Trophoblast cell (in vitro differentiated cells and primary cell): ENCODE measurements at regions not wholly inside any gene's neighbourhood (a gene's known extent, or its start where the extent isn't known, plus 50 kb on each side); places are given as distances from the start of the nearest gene placed in this dataset.

Experiments used
- DNase-seq, 2 donors: peaks; one replicate each; pipeline ENCODE4 v3.0.0-alpha.2; 2016
- H2AFZ ChIP-seq: 2 replicates; pipeline ENCODE4 v1.6.1; 2013; ENCODE audit warnings: low read length, moderate library complexity, mild to moderate bottlenecking; ENCODE audit not compliant: insufficient read depth, poor library complexity
- H2AK5ac ChIP-seq: 2 replicates; pipeline ENCODE4 v1.6.1; 2013; ENCODE audit warnings: mild to moderate bottlenecking, low read length
- H2BK120ac ChIP-seq: 2 replicates; pipeline ENCODE4 v1.6.1; 2013; ENCODE audit warnings: low read length, mild to moderate bottlenecking, moderate library complexity; ENCODE audit not compliant: insufficient read depth, poor library complexity
- H2BK12ac ChIP-seq: 2 replicates; pipeline ENCODE4 v1.6.1; 2013; ENCODE audit warnings: mild to moderate bottlenecking, low read length, moderate library complexity
- H2BK5ac ChIP-seq: 2 replicates; pipeline ENCODE4 v1.6.1; 2013; ENCODE audit warnings: low read length, low read depth, moderate library complexity, mild to moderate bottlenecking; ENCODE audit not compliant: poor library complexity
- H3K14ac ChIP-seq: 2 replicates; pipeline ENCODE4 v1.6.1; 2013; ENCODE audit warnings: mild to moderate bottlenecking, low read length
- H3K18ac ChIP-seq: 2 replicates; pipeline ENCODE4 v1.6.1; 2013; ENCODE audit warnings: mild to moderate bottlenecking, low read length
- H3K23ac ChIP-seq: 2 replicates; pipeline ENCODE4 v1.6.1; 2013; ENCODE audit warnings: low read length
- H3K27ac ChIP-seq: 2 replicates; pipeline ENCODE4 v1.5.1; 2013; ENCODE audit warnings: low read depth, mild to moderate bottlenecking, inconsistent platforms, low read length, moderate library complexity
- H3K27me3 ChIP-seq: 2 replicates; pipeline ENCODE4 v1.6.1; 2013; ENCODE audit warnings: inconsistent platforms, mild to moderate bottlenecking, low read length, moderate library complexity; ENCODE audit not compliant: insufficient read depth
- H3K36me3 ChIP-seq, 2 experiments: 1 replicate in 1 of 2; 2 replicates in 1 of 2; pipeline ENCODE4 v1.6.1; 2013; ENCODE audit warnings: low read length in 2 of 2, mild to moderate bottlenecking in 2 of 2, moderate library complexity in 1 of 2; ENCODE audit not compliant: insufficient read depth in 2 of 2, control insufficient read depth in 1 of 2
- H3K4ac ChIP-seq: 2 replicates; pipeline ENCODE4 v1.6.1; 2013; ENCODE audit warnings: low read depth, mild to moderate bottlenecking, low read length, moderate library complexity
- H3K4me1 ChIP-seq, 2 experiments: 1 replicate in 1 of 2; 2 replicates in 1 of 2; pipeline ENCODE4 v1.6.1; 2013; ENCODE audit warnings: low read length in 2 of 2, mild to moderate bottlenecking in 2 of 2, moderate library complexity in 1 of 2; ENCODE audit not compliant: insufficient read depth in 2 of 2, control insufficient read depth in 1 of 2
- H3K4me2 ChIP-seq: 2 replicates; pipeline ENCODE4 v1.6.1; 2013; ENCODE audit warnings: inconsistent platforms, mild to moderate bottlenecking, low read length, moderate library complexity
- H3K4me3 ChIP-seq: 2 replicates; pipeline ENCODE4 v1.5.1; 2013; ENCODE audit warnings: mild to moderate bottlenecking, low read depth, low read length, inconsistent platforms
- H3K79me1 ChIP-seq: one replicate; pipeline ENCODE4 v1.6.1; 2013; ENCODE audit warnings: low read length
- H3K79me2 ChIP-seq: 2 replicates; pipeline ENCODE4 v1.6.1; 2013; ENCODE audit warnings: low read length, mild to moderate bottlenecking; ENCODE audit not compliant: control insufficient read depth, insufficient read depth, poor library complexity
- H3K9ac ChIP-seq: 2 replicates; pipeline ENCODE4 v1.6.1; 2013; ENCODE audit warnings: mild to moderate bottlenecking, low read length
- H3K9me3 ChIP-seq: 2 replicates; pipeline ENCODE4 v1.6.1; 2013; ENCODE audit warnings: low read depth, mild to moderate bottlenecking, control low read depth, inconsistent platforms, low read length; ENCODE audit not compliant: insufficient read depth
- H4K12ac ChIP-seq: 2 replicates; pipeline ENCODE4 v1.6.1; 2013; ENCODE audit warnings: low read depth, mild to moderate bottlenecking, low read length, moderate library complexity
- H4K8ac ChIP-seq: 2 replicates; pipeline ENCODE4 v1.6.1; 2013; ENCODE audit warnings: low read depth, mild to moderate bottlenecking, low read length, moderate library complexity
- H4K91ac ChIP-seq: one replicate; pipeline ENCODE4 v1.6.1; 2013; ENCODE audit warnings: low read depth, mild to moderate bottlenecking, low read length, moderate library complexity
- WGBS: extraction: QIAGEN DNeasy Blood & Tissue Kit; methylation state at CpG from one replicate; pipeline ENCODE4 v1.1.7; 2013; ENCODE audit warnings: missing lambda C conversion rate; ENCODE audit not compliant: insufficient read length, insufficient coverage; ENCODE audit errors: extremely low coverage; 5-methylcytosine and 5-hydroxymethylcytosine counted together

DNA sequence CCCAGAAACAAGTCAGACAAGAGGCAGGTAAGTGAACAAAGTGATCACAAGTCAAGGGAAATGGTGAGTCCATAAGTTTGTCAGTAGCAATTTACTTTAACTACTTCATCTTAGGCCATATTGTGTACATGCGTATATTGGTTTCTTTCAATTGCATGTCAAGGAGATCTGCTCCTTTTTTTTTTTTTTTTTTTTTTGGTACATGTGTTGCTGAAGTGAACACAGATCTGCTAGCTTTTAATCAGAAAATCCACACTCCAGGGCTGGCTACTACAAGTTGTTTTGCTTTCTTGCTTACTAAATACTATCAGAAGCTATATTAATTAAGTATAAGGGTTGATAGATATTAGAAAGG is 985.1 kb downstream of the TSN start:
- Histone ChIP-seq H3K27me3 (no peaks in the 10 kb centered on the region), H3K18ac (no peak overlapping the region), H3K79me1 (no peaks in the 10 kb centered on the region), H3K14ac (no peak overlapping the region), H2AK5ac (no peak overlapping the region), H3K4me3 (no peak overlapping the region), H3K4me1 (no peaks in the 10 kb centered on the region), H3K79me2 (no peaks in the 10 kb centered on the region), H4K8ac (no peak overlapping the region), H2BK120ac (no peak overlapping the region), H4K91ac (no peak overlapping the region), H3K9me3 (no peaks in the 10 kb centered on the region), H3K4ac (no peak overlapping the region), H2BK12ac (no peak overlapping the region), H3K36me3 (no peaks in the 10 kb centered on the region), H3K23ac (no peak overlapping the region), H2AFZ (no peak overlapping the region), H3K4me2 (no peak overlapping the region), H3K9ac (no peak overlapping the region), H4K12ac (no peak overlapping the region), H2BK5ac (no peak overlapping the region), H3K27ac (no peak overlapping the region)
- WGBS: no CpG with 5 or more reads among the region's 1 CpG
- no peak for DNase-seq

DNA sequence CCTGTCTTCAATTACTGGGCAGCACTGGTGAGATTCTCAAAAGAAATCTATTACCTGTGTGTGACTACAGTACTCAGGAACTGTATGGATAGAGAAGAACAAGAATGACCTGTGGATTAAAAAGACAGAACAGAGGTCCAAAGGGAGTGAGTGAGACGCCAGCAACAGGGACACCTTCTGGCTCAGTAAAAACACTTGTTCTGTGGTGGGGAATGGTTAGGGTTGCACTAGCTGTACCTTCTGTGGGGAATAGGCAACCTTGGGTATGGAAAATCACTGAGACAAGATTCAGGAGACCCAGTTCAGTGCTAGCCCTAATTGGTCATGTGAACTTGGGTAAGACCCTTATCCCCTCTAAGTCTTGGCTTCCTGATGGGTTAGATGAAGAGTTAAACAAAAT is 986.0 kb downstream of the TSN start:
- Histone ChIP-seq H3K4me1 (no peaks in the 10 kb centered on the region), H2BK5ac (no peak overlapping the region), H3K4me2 (no peak overlapping the region), H2BK120ac (no peak overlapping the region), H4K91ac (no peak overlapping the region), H3K27ac (no peak overlapping the region), H3K79me2 (no peaks in the 10 kb centered on the region), H4K12ac (no peak overlapping the region), H3K79me1 (no peaks in the 10 kb centered on the region), H2AK5ac (no peak overlapping the region), H3K9me3 (no peaks in the 10 kb centered on the region), H3K14ac (no peak overlapping the region), H3K36me3 (no peaks in the 10 kb centered on the region), H3K27me3 (no peaks in the 10 kb centered on the region), H3K4ac (no peak overlapping the region), H3K23ac (no peak overlapping the region), H2AFZ (no peak overlapping the region), H4K8ac (no peak overlapping the region), H3K18ac (no peak overlapping the region), H3K9ac (no peak overlapping the region), H3K4me3 (no peak overlapping the region), H2BK12ac (no peak overlapping the region)
- WGBS: no CpG with 5 or more reads among the region's 1 CpG
- no peak for DNase-seq

DNA sequence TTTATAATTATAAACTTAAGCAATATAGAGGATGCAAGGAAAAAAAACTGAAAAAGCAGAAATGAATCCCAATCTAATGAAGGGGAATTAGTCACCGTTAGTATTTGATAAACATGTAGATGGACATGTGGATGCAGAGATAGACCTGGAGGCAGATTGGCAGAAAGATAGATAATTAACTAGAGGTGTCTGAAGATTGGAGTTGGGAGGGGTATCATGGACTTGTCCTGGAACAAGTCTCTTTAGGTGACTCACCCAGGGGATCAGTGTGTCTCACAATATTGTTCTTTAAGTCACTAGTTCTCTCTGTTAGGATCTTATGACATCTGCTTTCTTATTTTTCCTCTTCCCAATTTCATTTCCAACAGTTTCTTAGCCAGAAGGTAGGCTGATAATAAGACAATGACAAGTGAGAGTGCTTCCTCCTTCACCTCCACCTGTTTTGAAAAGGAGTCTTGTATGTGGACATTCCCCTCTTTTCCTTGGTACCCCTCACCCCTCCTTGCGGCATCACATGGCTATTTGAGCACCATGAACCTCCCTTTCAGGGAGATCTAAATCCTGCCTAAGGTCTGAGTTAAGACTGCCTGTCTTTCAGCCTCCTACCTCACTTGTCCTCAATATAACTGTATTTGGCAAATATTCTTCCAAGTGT is 987.7 kb downstream of the TSN start:
- no peak overlapping the region for H4K8ac ChIP-seq
- H3K9ac ChIP-seq: no peak overlapping the region
- H2BK120ac ChIP-seq: no peak overlapping the region
- no peak overlapping the region for H3K4ac ChIP-seq
- no peak overlapping the region for H2AK5ac ChIP-seq
- no peaks in the 10 kb centered on the region for H3K27me3 ChIP-seq
- H3K9me3 ChIP-seq: no peaks in the 10 kb centered on the region
- H2BK12ac ChIP-seq: no peak overlapping the region
- no peaks in the 10 kb centered on the region for H3K4me1 ChIP-seq
- H3K79me1 ChIP-seq: no peaks in the 10 kb centered on the region
- no peak for DNase-seq
- no peak overlapping the region for H3K27ac ChIP-seq
- H3K36me3 ChIP-seq: no peaks in the 10 kb centered on the region
- H4K12ac ChIP-seq: no peak overlapping the region
- no peak overlapping the region for H4K91ac ChIP-seq
- no peaks in the 10 kb centered on the region for H3K79me2 ChIP-seq
- no peak overlapping the region for H3K18ac ChIP-seq
- no peak overlapping the region for H3K4me2 ChIP-seq
- H2AFZ ChIP-seq: no peak overlapping the region
- no peak overlapping the region for H3K4me3 ChIP-seq
- WGBS: no CpG with 5 or more reads among the region's 2 CpGs
- no peak overlapping the region for H2BK5ac ChIP-seq
- no peak overlapping the region for H3K14ac ChIP-seq
- no peak overlapping the region for H3K23ac ChIP-seq

- no peak overlapping the region for H3K23ac ChIP-seq
Measured at GRCh38 chr2:122745603-122746002, 990.2 kb downstream of the TSN start.

More at GRCh38 chr2:122745603-122746002, 990.2 kb downstream of the TSN start:
- Histone ChIP-seq H3K14ac (no peak overlapping the region), H3K27me3 (no peaks in the 10 kb centered on the region), H3K36me3 (no peaks in the 10 kb centered on the region), H3K27ac (no peak overlapping the region), H2BK5ac (no peak overlapping the region), H3K79me2 (no peaks in the 10 kb centered on the region), H2AK5ac (no peak overlapping the region), H2BK12ac (no peak overlapping the region), H3K4ac (no peak overlapping the region), H2AFZ (no peak overlapping the region), H3K9ac (no peak overlapping the region), H4K91ac (no peak overlapping the region), H4K8ac (no peak overlapping the region), H3K9me3 (no peaks in the 10 kb centered on the region), H3K18ac (no peak overlapping the region), H3K4me3 (no peak overlapping the region), H3K4me2 (no peak overlapping the region), H3K4me1 (no peaks in the 10 kb centered on the region), H4K12ac (no peak overlapping the region), H3K79me1 (no peaks in the 10 kb centered on the region), H2BK120ac (no peak overlapping the region)
- WGBS: no CpG with 5 or more reads among the region's 4 CpGs
- DNase-seq: no peak
